ENCODE measurements at regions not wholly inside any gene's neighbourhood (a gene's known extent, or its start where the extent isn't known, plus 50 kb on each side); places are given as distances from the start of the nearest gene placed in this dataset.

- RAD21 ChIA-PET (ENCODE audit: unreplicated experiment), result no interaction called here
- H3K4me3 ChIP-seq, result no peak overlapping the region
- intact Hi-C loops (cut with micrococcal nuclease; ENCODE audit: unreplicated experiment), result no loop called here
- no peaks in the 10 kb centered on the region for H3K36me3 ChIP-seq (ENCODE audit: control insufficient read depth in 2 of 2, insufficient read depth in 2 of 2, low read length in 1 of 2)
- WGBS (ENCODE audit: insufficient coverage, insufficient replicate concordance, low lambda C conversion rate, missing lambda C conversion rate), result 44% methylated on average over 2 of the region's 2 CpGs
- in situ Hi-C loops (cut with MboI), result no loop called here
- H3K9me3 ChIP-seq (replicated peaks; ENCODE audit: control insufficient read depth, insufficient read depth, low read length), result no peaks in the 10 kb centered on the region; the same call in 2 of the 3 replicates
- POLR2A ChIA-PET, result no interaction called here
- BruUV-seq (replicated peaks), result no TSS peak
- TF ChIP-seq ZNF622 (IDR thresholded peaks at IDR 0.05), result no peak
- ATAC-seq, result no peak
- no peak overlapping the region for H2AFZ ChIP-seq (ENCODE audit: control insufficient read depth, low read depth, low read length)
- no peak overlapping the region for H3K9ac ChIP-seq (ENCODE audit: control insufficient read depth, insufficient read depth, low read length)
- no peaks in the 10 kb centered on the region for H3K4me1 ChIP-seq (ENCODE audit: control insufficient read depth, insufficient read depth, low read length)
- SMC1A ChIA-PET (ENCODE audit: uncharacterized antibody, unreplicated experiment), result no interaction called here
- no peaks in the 10 kb centered on the region for H4K20me1 ChIP-seq (ENCODE audit: control insufficient read depth, insufficient read depth)
- CTCF ChIA-PET, result no interaction called here
- FAIRE-seq, result no peak
- no peak overlapping the region for H3K27ac ChIP-seq (ENCODE audit: control insufficient read depth, insufficient read depth)
- no peak for DNase-seq (ENCODE audit: low read depth, low spot score)
- no peaks in the 10 kb centered on the region for H3K27me3 ChIP-seq (replicated peaks in 1 of 2; ENCODE audit: control insufficient read depth in 2 of 2, insufficient read depth in 2 of 2, low read length in 1 of 2)
- H3K4me2 ChIP-seq (ENCODE audit: control insufficient read depth, insufficient read depth), result no peak overlapping the region
- no peaks in the 10 kb centered on the region for H3K79me2 ChIP-seq (ENCODE audit: control insufficient read depth, insufficient read depth, low read length)
Observed at GRCh38 chr13:60850526-60850925, 453.5 kb downstream of the TDRD3 start.

GRCh38 chr13:60838581-60838980 lies 441.6 kb downstream of the TDRD3 start:
- ChIA-PET SMC1A (ENCODE audit: uncharacterized antibody, unreplicated experiment) (interaction anchor here (0.8 kb wide), 1 partner anchor 21 kb away, joined by 3 read pairs; no protein-coding TSS in a partner anchor), POLR2A (no interaction called here), CTCF (no interaction called here), RAD21 (ENCODE audit: unreplicated experiment) (interaction anchor here (0.8 kb wide), 1 partner anchor 16 kb away, joined by 4 read pairs; no protein-coding TSS in a partner anchor)
- BruUV-seq (replicated peaks), result no TSS peak
- intact Hi-C loops (cut with micrococcal nuclease; ENCODE audit: unreplicated experiment), result no loop called here
- Histone ChIP-seq H4K20me1 (ENCODE audit: control insufficient read depth, insufficient read depth) (no peaks in the 10 kb centered on the region), H3K27ac (ENCODE audit: control insufficient read depth, insufficient read depth) (no peak overlapping the region), H3K4me3 (no peak overlapping the region), H3K36me3 (ENCODE audit: control insufficient read depth in 2 of 2, insufficient read depth in 2 of 2, low read length in 1 of 2) (no peaks in the 10 kb centered on the region), H3K4me2 (ENCODE audit: control insufficient read depth, insufficient read depth) (no peak overlapping the region), H3K4me1 (ENCODE audit: control insufficient read depth, insufficient read depth, low read length) (no peaks in the 10 kb centered on the region), H3K79me2 (ENCODE audit: control insufficient read depth, insufficient read depth, low read length) (no peaks in the 10 kb centered on the region), H3K9me3 (replicated peaks; ENCODE audit: control insufficient read depth, insufficient read depth, low read length) (no peaks in the 10 kb centered on the region), H2AFZ (ENCODE audit: control insufficient read depth, low read depth, low read length) (no peak overlapping the region), H3K27me3 (replicated peaks in 1 of 2; ENCODE audit: control insufficient read depth in 2 of 2, insufficient read depth in 2 of 2, low read length in 1 of 2) (no peaks in the 10 kb centered on the region), H3K9ac (ENCODE audit: control insufficient read depth, insufficient read depth, low read length) (no peak overlapping the region)
- FAIRE-seq (no peak), DNase-seq (ENCODE audit: low read depth, low spot score) (no peak), ATAC-seq (no peak)
- TF ChIP-seq RB1 (IDR thresholded peaks at IDR 0.05; ENCODE audit: borderline replicate concordance) (no peak), BHLHE40 (IDR thresholded peaks at IDR 0.05; ENCODE audit: borderline replicate concordance in 1 of 2, low read depth in 2 of 2, low read length in 1 of 2) (peak in 1 of 2 experiments; percentile 22; a peak in 1 of 4 replicates), RAD51 (IDR thresholded peaks at IDR 0.05) (peak; percentile 52; the same call in 1 of the 2 replicates)
- in situ Hi-C loops (cut with MboI), result no loop called here
- 17% methylated on average over 3 of the region's 3 CpGs for WGBS (ENCODE audit: insufficient coverage, insufficient replicate concordance, low lambda C conversion rate, missing lambda C conversion rate)

Measured in GM12878 (cell line).